Cardiac fibroblast (primary cell): ENCODE measurements at regions not wholly inside any gene's neighbourhood (a gene's known extent, or its start where the extent isn't known, plus 50 kb on each side); places are given as distances from the start of the nearest gene placed in this dataset.

Source experiments
- DNase-seq, 2 donors: peaks; one replicate each; pipeline versions ENCODE4 v3.0.0 to v3.0.0-alpha.2; 2010; ENCODE audit warnings: low read depth in 2 of 2
- H3K4me3 ChIP-seq, 2 donors: replicated peaks in 1 of 2; 1 replicate in 1 of 2; 2 replicates in 1 of 2; pipeline ENCODE4 v1.5.1; 2011; ENCODE audit warnings: low read depth in 2 of 2, low read length in 2 of 2, mild to moderate bottlenecking in 2 of 2, moderate library complexity in 1 of 2
- CTCF ChIP-seq: IDR thresholded peaks from one replicate; pipeline ENCODE4 v1.5.1; 2011; ENCODE audit warnings: low read depth, mild to moderate bottlenecking, low read length, inconsistent platforms

DNA sequence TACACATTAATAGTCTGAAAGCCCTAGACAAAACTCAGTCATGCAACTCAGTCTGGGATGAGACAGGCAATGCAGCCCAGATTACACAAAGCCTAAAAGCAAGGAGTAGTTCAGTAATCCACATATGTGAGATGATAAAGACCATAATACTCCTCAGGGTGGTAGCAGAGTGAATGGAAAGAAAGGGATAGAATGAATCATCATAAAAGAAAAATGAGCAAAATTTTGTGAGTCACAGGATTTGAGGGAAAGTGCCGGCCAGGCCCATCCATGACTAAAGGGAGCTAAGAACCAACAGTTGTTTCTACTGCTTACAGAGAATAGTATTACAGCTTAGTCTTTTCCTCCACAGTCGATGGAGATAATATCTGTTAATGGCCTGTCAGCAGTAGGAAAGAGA, 90.0 kb upstream of the POU5F2 start:
- TF ChIP-seq CTCF = no peak
- H3K4me3 ChIP-seq = no peak overlapping the region
- DNase-seq = peak; percentile 66 to 94

- no peak for DNase-seq
- no peak overlapping the region for H3K4me3 ChIP-seq
- no peak for TF ChIP-seq CTCF
Observed at GRCh38 chr5:93830893-93831292, 89.5 kb upstream of the POU5F2 start.

DNA sequence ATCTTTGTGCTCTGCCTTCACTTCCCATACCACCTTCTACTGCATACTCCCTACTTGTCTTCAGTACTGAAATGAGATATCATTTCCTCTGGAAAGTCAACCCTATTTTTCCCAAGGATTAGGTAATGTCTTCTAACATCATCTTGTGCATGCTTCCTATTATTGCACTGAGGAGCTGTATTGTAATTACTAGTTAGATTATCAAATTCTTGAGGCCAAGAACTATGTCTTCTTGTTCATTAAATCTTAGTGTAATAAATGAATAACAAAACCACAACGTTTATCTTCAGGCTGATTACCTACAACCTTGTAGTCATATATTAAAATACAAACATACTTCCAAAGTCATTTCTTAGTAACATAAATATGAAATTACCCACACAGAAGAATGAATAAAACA, 87.9 kb upstream of the POU5F2 start:
- no peak overlapping the region for H3K4me3 ChIP-seq
- no peak for DNase-seq
- no peak for TF ChIP-seq CTCF

DNA sequence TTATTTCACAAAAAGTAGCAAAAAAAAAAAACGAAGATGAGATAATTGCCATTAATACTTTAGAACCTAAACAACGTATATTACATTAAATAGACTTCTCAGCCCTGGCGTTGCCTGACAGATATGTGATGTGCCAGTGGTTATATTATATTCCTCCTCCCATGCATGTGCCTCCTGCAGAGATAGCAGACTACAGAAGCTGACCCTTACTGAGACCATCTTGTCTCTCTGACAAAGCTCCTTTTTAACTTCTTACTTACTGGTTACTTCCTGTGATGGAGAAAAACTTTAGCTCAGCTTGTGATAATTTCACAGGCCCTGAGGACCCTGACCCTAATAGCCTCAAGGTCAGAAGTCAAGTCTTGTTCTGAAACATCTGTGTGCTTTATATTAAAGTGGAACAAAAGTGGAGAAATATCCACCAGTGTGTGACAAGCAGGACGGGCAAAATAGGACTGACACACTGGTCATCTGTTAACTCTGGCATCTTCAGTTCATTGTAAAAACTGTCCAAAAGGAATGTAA, 80.6 kb upstream of the POU5F2 start:
- H3K4me3 ChIP-seq = no peak overlapping the region
- DNase-seq = no peak
- no peak for TF ChIP-seq CTCF

GRCh38 chr5:93819668-93820067, 78.3 kb upstream of the POU5F2 start:
- TF ChIP-seq CTCF = no peak
- no peak overlapping the region for H3K4me3 ChIP-seq
- DNase-seq = no peak

DNA sequence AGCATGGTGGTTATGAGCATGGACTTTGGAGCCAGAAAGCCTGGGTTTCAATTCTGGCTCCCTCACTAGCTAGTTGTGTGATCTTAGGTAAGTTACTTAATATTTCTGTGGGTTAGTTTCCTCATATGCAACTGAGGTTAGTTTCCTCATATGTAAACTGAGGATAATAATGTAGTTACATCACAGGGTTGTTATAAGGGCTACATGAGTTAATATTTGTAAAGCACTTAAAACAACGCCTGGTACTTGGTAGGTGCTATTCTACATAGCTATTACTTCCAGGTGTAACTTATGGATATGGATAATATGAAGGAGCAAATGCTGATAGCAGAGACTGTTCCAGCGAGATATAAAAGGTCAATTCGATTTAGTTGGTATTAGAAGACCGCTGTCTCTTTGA, 69.4 kb upstream of the POU5F2 start:
- no peak for TF ChIP-seq CTCF
- no peak for DNase-seq
- no peak overlapping the region for H3K4me3 ChIP-seq

- H3K4me3 ChIP-seq = no peak overlapping the region
- DNase-seq = no peak
- no peak for TF ChIP-seq CTCF
Observed at GRCh38 chr5:93809430-93809829, 68.0 kb upstream of the POU5F2 start.
